ENCODE measurements at regions not wholly inside any gene's neighbourhood (a gene's known extent, or its start where the extent isn't known, plus 50 kb on each side); places are given as distances from the start of the nearest gene placed in this dataset.

DNA sequence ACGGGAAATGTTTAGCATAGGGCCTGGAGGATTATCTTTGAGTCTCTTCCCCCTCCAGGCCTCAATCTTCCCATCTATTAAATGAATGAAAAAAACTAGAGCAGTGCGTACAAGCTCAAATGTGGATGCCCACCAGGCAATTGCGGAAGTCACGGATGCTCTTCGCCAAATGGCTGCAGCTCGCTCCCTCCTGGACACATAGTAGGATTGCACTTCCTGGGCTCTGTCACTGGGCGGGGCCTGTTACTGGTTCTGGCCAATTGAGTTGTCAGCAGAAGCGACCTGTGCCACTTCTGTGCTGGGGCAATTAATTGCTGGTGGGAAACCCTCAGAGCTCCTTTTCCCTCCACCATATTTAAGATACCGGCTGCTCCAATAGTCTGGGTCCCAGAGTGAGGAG, 168.2 kb upstream of the IRX6 start:
- no peak overlapping the region for H3K4me3 ChIP-seq (ENCODE audit: low read depth, low read length)
- TF ChIP-seq, protein P1, sequence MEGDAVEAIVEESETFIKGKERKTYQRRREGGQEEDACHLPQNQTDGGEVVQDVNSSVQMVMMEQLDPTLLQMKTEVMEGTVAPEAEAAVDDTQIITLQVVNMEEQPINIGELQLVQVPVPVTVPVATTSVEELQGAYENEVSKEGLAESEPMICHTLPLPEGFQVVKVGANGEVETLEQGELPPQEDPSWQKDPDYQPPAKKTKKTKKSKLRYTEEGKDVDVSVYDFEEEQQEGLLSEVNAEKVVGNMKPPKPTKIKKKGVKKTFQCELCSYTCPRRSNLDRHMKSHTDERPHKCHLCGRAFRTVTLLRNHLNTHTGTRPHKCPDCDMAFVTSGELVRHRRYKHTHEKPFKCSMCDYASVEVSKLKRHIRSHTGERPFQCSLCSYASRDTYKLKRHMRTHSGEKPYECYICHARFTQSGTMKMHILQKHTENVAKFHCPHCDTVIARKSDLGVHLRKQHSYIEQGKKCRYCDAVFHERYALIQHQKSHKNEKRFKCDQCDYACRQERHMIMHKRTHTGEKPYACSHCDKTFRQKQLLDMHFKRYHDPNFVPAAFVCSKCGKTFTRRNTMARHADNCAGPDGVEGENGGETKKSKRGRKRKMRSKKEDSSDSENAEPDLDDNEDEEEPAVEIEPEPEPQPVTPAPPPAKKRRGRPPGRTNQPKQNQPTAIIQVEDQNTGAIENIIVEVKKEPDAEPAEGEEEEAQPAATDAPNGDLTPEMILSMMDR (IDR thresholded peaks at IDR 0.05; ENCODE audit: low read depth, low read length), result no peak
- in situ Hi-C loops (cut with HindIII; ENCODE audit: low sequenced_read_pairs), result no loop called here
- no peak for DNase-seq (ENCODE audit: low read depth, low spot score)

DNA sequence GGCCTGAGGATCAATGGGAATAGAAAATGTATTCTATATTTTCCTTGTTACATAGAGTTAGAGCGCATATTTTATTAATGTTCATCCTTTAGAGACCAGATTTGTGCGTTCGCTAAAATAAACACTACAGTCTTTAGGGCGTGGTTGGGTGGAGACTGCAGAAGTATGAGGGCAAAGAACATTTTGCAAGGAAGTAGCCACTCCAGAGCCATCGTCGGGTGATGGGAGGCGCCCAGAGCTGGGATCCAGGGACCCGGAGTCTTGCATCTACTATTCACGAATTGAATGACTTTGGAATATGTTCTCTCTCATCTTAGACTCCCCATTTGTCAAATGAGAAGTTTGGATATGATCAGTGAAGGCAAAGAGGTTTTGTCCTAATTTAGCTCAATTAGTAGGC, 154.2 kb upstream of the IRX6 start:
- TF ChIP-seq, protein P1 (IDR thresholded peaks at IDR 0.05; ENCODE audit: low read depth, low read length), result no peak
- in situ Hi-C loops (cut with HindIII; ENCODE audit: low sequenced_read_pairs), result no loop called here
- no peak for DNase-seq (ENCODE audit: low read depth, low spot score)
- H3K4me3 ChIP-seq (ENCODE audit: low read depth, low read length), result no peak overlapping the region

DNA sequence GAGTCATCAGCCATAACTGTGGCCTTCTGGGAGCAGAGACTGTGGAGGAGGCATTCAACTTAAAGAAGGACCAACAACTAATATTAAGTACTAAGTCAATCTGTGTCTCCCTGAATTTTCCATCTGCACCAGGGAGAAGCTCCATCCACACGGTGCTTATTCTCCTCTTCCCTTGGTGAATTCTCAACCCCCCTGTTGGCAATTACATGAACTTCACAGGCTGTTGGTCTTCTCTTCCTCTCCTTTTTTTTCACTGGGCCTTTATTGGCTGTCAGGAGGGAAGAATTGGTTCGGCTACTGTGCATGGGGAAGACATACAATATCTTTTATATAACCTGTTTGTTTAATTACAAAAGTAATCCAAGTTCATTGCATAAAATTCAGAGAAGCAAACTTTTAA, 152.8 kb upstream of the IRX6 start:
- no peak overlapping the region for H3K4me3 ChIP-seq (ENCODE audit: low read depth, low read length)
- TF ChIP-seq, protein P1 (IDR thresholded peaks at IDR 0.05; ENCODE audit: low read depth, low read length), result no peak
- in situ Hi-C loops (cut with HindIII; ENCODE audit: low sequenced_read_pairs), result no loop called here
- no peak for DNase-seq (ENCODE audit: low read depth, low spot score)

DNA sequence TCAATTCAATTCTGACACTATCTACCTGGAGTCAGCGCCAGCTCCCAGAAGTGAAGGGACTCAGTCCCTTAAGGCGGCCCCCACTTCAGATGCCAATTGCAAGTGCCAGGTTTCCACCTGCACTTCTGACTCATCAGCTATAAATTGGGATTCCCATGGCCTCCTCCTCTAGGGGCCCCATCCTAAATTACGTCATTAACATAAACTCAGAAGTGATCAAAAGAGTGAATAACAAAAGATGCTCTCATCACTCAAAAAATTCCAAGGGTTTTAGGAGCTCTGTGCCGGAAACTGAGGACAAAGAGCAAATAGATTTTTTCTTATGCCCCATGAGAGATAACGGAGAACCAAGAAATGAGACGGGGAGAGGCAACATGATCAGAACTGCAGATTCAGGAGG, 148.6 kb upstream of the IRX6 start:
- in situ Hi-C loops (cut with HindIII; ENCODE audit: low sequenced_read_pairs), result no loop called here

DNA sequence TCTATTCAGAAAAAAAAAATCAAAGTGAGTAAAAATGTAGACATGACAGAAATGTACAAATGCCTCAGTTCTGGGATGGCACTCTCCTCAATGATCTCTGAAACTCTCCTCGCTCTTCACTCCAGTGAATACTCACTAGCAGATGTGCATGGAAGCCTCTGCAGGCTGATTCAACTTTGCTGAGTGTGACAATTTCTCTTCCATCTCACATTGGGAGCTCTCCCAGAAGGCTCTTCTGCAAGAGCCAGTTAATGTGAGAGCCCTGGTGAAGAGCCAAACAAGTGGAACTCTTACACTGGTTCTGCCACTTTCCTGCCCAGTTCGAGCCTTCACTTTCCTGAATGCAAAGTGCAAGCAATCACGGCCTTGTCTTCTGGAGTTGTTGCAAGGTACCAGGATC, 147.1 kb upstream of the IRX6 start:
- no peak for DNase-seq (ENCODE audit: low read depth, low spot score)
- H3K4me3 ChIP-seq (ENCODE audit: low read depth, low read length), result no peak overlapping the region
- TF ChIP-seq, protein P1 (IDR thresholded peaks at IDR 0.05; ENCODE audit: low read depth, low read length), result no peak
- in situ Hi-C loops (cut with HindIII; ENCODE audit: low sequenced_read_pairs), result no loop called here

More for the DNA sequence above, 148.6 kb upstream of the IRX6 start:
- TF ChIP-seq, protein P1 (IDR thresholded peaks at IDR 0.05; ENCODE audit: low read depth, low read length), result no peak
- no peak overlapping the region for H3K4me3 ChIP-seq (ENCODE audit: low read depth, low read length)
- DNase-seq (ENCODE audit: low read depth, low spot score), result no peak

DNA sequence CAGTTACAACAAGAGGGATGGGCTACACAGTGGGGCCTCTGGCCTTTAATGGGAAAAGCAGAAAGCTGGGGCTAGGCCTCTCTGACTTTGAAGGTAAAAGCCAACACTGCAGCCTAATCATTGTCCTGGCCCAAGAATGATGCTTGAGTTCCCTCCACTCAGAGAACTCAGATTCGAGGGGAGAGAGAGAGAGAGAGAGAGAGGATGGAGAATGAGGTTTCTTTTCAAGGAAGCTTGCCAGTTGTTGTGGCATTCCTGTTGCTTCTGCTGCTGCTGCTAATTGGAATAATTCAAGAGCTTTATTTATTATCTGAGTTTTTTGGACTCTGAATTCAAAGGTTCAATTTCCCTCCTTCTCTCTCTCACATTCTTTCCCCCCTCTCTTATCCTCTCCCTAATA, 144.6 kb upstream of the IRX6 start:
- in situ Hi-C loops (cut with HindIII; ENCODE audit: low sequenced_read_pairs), result no loop called here
- TF ChIP-seq, protein P1 (IDR thresholded peaks at IDR 0.05; ENCODE audit: low read depth, low read length), result no peak
- no peak for DNase-seq (ENCODE audit: low read depth, low spot score)
- H3K4me3 ChIP-seq (ENCODE audit: low read depth, low read length), result no peak overlapping the region
